ENCODE measurements at regions not wholly inside any gene's neighbourhood (a gene's known extent, or its start where the extent isn't known, plus 50 kb on each side); places are given as distances from the start of the nearest gene placed in this dataset.

DNA sequence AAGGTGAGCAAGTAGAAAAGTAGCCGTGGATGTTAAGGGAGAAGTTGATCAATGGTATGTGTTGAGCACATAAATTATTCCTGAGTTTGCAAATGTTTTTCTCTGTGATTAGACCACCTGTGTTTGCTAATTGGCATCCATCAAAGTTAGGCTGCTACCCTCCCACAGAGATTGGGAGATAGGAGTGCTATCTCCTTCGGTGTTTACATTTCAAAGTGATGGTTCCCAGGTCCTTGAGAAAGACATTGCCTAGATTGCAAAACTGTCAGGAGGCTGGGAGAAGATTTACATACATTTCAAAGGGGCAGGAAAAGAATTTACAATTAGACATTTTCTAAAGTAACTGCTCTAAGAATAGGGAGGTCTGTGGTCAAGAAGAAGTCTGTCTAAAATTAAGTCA lies 54.3 kb upstream of the CNTNAP4 start:
- no peak overlapping the region; the same call in 1 of the 2 replicates for H3K27ac ChIP-seq (ENCODE audit: low read depth, low read length)
- no peak overlapping the region for H3K9ac ChIP-seq (ENCODE audit: low read length)
- H3K27me3 ChIP-seq (ENCODE audit: control insufficient read depth, insufficient read depth, low read length): peaks cover 74% of the 10 kb centered on the region
- H3K4me3 ChIP-seq (ENCODE audit: low read depth, low read length): no peak overlapping the region
- H3K9me3 ChIP-seq (ENCODE audit: control insufficient read depth, insufficient read depth, low read depth, low read length): no peaks in the 10 kb centered on the region
- peaks cover 28% of the 10 kb centered on the region for H3K4me1 ChIP-seq (ENCODE audit: control insufficient read depth, insufficient read depth, low read length)
- H3K36me3 ChIP-seq (ENCODE audit: control insufficient read depth, insufficient read depth, low read length): no peaks in the 10 kb centered on the region

DNA sequence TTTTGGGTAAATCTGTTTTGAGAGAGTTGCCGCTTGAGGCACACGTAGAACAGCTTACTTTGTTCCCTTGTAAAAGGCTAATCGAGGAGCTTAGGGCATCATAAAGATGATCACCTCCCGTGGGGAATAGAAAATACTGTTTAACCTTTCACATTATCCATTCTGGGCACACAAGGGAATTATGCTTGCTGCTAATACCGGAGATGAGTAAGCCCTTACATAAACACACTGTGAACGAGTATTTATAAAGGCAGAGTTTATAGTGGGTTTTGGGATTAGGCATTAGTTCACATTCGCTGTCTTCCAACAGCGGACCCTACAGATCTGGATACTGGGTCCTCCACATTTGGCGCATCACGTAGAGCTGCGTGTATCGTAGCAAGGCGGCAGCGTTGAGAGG lies 51.2 kb upstream of the CNTNAP4 start:
- H3K9ac ChIP-seq (ENCODE audit: low read length): no peak overlapping the region
- no peaks in the 10 kb centered on the region for H3K9me3 ChIP-seq (ENCODE audit: control insufficient read depth, insufficient read depth, low read depth, low read length)
- peaks cover 23% of the 10 kb centered on the region for H3K4me1 ChIP-seq (ENCODE audit: control insufficient read depth, insufficient read depth, low read length)
- H3K27ac ChIP-seq (ENCODE audit: low read depth, low read length): no peak overlapping the region
- H3K4me3 ChIP-seq (ENCODE audit: low read depth, low read length): no peak overlapping the region
- H3K36me3 ChIP-seq (ENCODE audit: control insufficient read depth, insufficient read depth, low read length): no peaks in the 10 kb centered on the region
- H3K27me3 ChIP-seq (ENCODE audit: control insufficient read depth, insufficient read depth, low read length): peaks cover 54% of the 10 kb centered on the region

DNA sequence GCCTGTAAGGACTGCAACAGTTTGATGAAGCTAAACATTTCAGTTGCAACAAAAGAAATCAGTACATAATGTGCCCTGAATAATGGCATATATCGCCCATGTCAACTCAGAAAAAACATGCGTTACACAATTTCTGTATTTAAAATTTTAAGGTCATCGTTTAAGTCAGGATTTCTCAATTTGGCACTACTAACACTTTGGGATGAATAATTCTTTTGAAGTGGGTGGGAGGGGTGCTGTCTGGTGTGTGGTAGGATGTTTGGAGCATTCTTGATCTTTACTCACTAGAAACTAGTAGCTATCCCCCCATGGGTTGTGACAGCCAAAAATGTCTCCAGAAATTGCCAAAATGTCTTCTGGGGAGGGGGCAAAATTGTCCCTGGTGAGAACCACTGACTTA lies 50.7 kb upstream of the CNTNAP4 start:
- Histone ChIP-seq H3K27ac (ENCODE audit: low read depth, low read length) (no peak overlapping the region), H3K36me3 (ENCODE audit: control insufficient read depth, insufficient read depth, low read length) (no peaks in the 10 kb centered on the region), H3K27me3 (ENCODE audit: control insufficient read depth, insufficient read depth, low read length) (peaks cover 49% of the 10 kb centered on the region), H3K4me3 (ENCODE audit: low read depth, low read length) (no peak overlapping the region), H3K9ac (ENCODE audit: low read length) (no peak overlapping the region), H3K4me1 (ENCODE audit: control insufficient read depth, insufficient read depth, low read length) (peaks cover 23% of the 10 kb centered on the region), H3K9me3 (ENCODE audit: control insufficient read depth, insufficient read depth, low read depth, low read length) (no peaks in the 10 kb centered on the region)

All from HUES6 (cell line).